HEK293 (cell line): ENCODE measurements at regions not wholly inside any gene's neighbourhood (a gene's known extent, or its start where the extent isn't known, plus 50 kb on each side); places are given as distances from the start of the nearest gene placed in this dataset.

Experiments
- CTCF ChIA-PET: fragments of 350-600 bp; formaldehyde crosslinking; extraction: SDS; loops from one replicate; lab custom pipeline; 2021; ENCODE audit warnings: antibody characterized with exemption; lab: Yijun Ruan, JAX
- POLR2A ChIA-PET: fragments of 300-600 bp; formaldehyde crosslinking; extraction: SDS; loops from one replicate; lab custom pipeline; 2020; ENCODE audit warnings: antibody characterized with exemption, inconsistent platforms; lab: Yijun Ruan, JAX
- H3K27ac ChIP-seq: fragments of 200-500 bp; sonication (Bioruptor generic); 2 replicates; pipeline ENCODE4 v1.5.1; 2014; ENCODE audit warnings: low read depth, low read length, control low read depth, inconsistent platforms; ENCODE audit errors: extremely low read depth
- H3K36me3 ChIP-seq, 2 experiments: fragments of 200-500 bp in 1 of 2; sonication (Bioruptor generic) in 1 of 2; 1 replicate in 1 of 2; 2 replicates in 1 of 2; pipeline ENCODE4 v1.5.1; 2014 to 2017; ENCODE audit warnings: inconsistent platforms in 2 of 2, low read length in 2 of 2; ENCODE audit not compliant: control insufficient read depth in 2 of 2, insufficient read depth in 1 of 2
- H3K4me1 ChIP-seq: fragments of 200-500 bp; sonication (Bioruptor generic); 2 replicates; pipeline ENCODE4 v1.5.1; 2014; ENCODE audit warnings: mild to moderate bottlenecking, low read length, inconsistent platforms; ENCODE audit not compliant: control insufficient read depth, insufficient read depth
- H3K4me3 ChIP-seq: 2 replicates; pipeline ENCODE4 v1.5.1; 2011; ENCODE audit warnings: low read depth, mild to moderate bottlenecking, control low read depth, low read length, moderate library complexity
- H3K9me3 ChIP-seq: fragments of 200-500 bp; sonication (Bioruptor generic); 2 replicates; pipeline ENCODE4 v1.5.1; 2014; ENCODE audit warnings: low read depth, low read length, inconsistent platforms; ENCODE audit not compliant: control insufficient read depth, insufficient read depth
- FEZF1 ChIP-seq: fragments of 450-650 bp; formaldehyde crosslinking; IDR thresholded peaks from 2 replicates; pipeline ENCODE4 v1.5.1; 2016; ENCODE audit warnings: missing biosample characterization, missing genetic modification characterization
- SALL2 ChIP-seq: fragments of 450-650 bp; formaldehyde crosslinking; IDR thresholded peaks from 2 replicates; pipeline ENCODE4 v1.5.0; 2017; ENCODE audit warnings: missing biosample characterization, mild to moderate bottlenecking, missing genetic modification characterization, borderline replicate concordance
- SP3 ChIP-seq: fragments of 450-650 bp; formaldehyde crosslinking; IDR thresholded peaks from 2 replicates; pipeline ENCODE4 v1.5.1; 2016; ENCODE audit warnings: missing biosample characterization, missing genetic modification characterization
- ZNF10 ChIP-seq: fragments of 450-650 bp; formaldehyde crosslinking; IDR thresholded peaks from 2 replicates; pipeline ENCODE4 v1.5.1; 2017; ENCODE audit warnings: missing biosample characterization, missing genetic modification characterization
- ZNF132 ChIP-seq: fragments of 450-650 bp; formaldehyde crosslinking; IDR thresholded peaks from 2 replicates; pipeline ENCODE4 v1.5.1; 2017; ENCODE audit warnings: missing biosample characterization, missing genetic modification characterization, borderline replicate concordance
- ZNF19 ChIP-seq: fragments of 450-650 bp; formaldehyde crosslinking; IDR thresholded peaks from 2 replicates; pipeline ENCODE4; 2016; ENCODE audit warnings: missing biosample characterization, missing genetic modification characterization, low read depth
- ZNF223 ChIP-seq: fragments of 450-650 bp; formaldehyde crosslinking; IDR thresholded peaks from 2 replicates; pipeline ENCODE4 v1.5.1; 2016; ENCODE audit warnings: missing biosample characterization, missing genetic modification characterization
- ZNF274 ChIP-seq, 2 experiments: fragments of 200-500 bp in 1 of 2; fragments of 450-650 bp in 1 of 2; sonication (Bioruptor generic) in 1 of 2; formaldehyde crosslinking in 1 of 2; IDR thresholded peaks; 2 replicates each; pipeline versions ENCODE4 v1.5.1 to v1.6.1; 2014 to 2016; ENCODE audit warnings: borderline replicate concordance in 1 of 2, inconsistent platforms in 1 of 2, low read length in 1 of 2, missing biosample characterization in 1 of 2, missing genetic modification characterization in 1 of 2
- ZNF302 ChIP-seq: fragments of 450-650 bp; formaldehyde crosslinking; IDR thresholded peaks from 2 replicates; pipeline ENCODE4 v1.5.1; 2016; ENCODE audit warnings: missing biosample characterization, missing genetic modification characterization, low read depth
- ZNF335 ChIP-seq: fragments of 450-650 bp; formaldehyde crosslinking; conservative IDR thresholded peaks from 2 replicates; pipeline ENCODE4 v1.5.1; 2016; ENCODE audit warnings: missing biosample characterization, missing genetic modification characterization
- ZNF366 ChIP-seq: fragments of 450-650 bp; formaldehyde crosslinking; conservative IDR thresholded peaks from 2 replicates; pipeline ENCODE4 v1.5.1; 2016; ENCODE audit warnings: missing biosample characterization, missing genetic modification characterization
- ZNF398 ChIP-seq: fragments of 450-650 bp; formaldehyde crosslinking; IDR thresholded peaks from 2 replicates; pipeline ENCODE4 v1.5.1; 2017; ENCODE audit warnings: missing biosample characterization, missing genetic modification characterization
- ZNF600 ChIP-seq: fragments of 450-650 bp; formaldehyde crosslinking; IDR thresholded peaks from 2 replicates; pipeline ENCODE4 v1.5.1; 2016; ENCODE audit warnings: missing biosample characterization, missing genetic modification characterization
- ZNF621 ChIP-seq: fragments of 450-650 bp; formaldehyde crosslinking; IDR thresholded peaks from 2 replicates; pipeline ENCODE4 v1.5.1; 2017; ENCODE audit warnings: missing biosample characterization, missing genetic modification characterization
- ZNF624 ChIP-seq: fragments of 450-650 bp; formaldehyde crosslinking; IDR thresholded peaks from 2 replicates; pipeline ENCODE4 v1.5.1; 2017; ENCODE audit warnings: missing biosample characterization, missing genetic modification characterization
- TF ChIP-seq, protein P1 (sequence below): fragments of 450-650 bp; formaldehyde crosslinking; IDR thresholded peaks from 2 replicates; pipeline ENCODE4 v1.5.1; 2017; ENCODE audit warnings: missing biosample characterization, mild to moderate bottlenecking, missing genetic modification characterization, moderate library complexity
- TF ChIP-seq, protein P2 (sequence below): fragments of 450-650 bp; formaldehyde crosslinking; IDR thresholded peaks from 2 replicates; pipeline ENCODE4 v1.5.1; 2016; ENCODE audit warnings: missing biosample characterization, missing genetic modification characterization
- TF ChIP-seq, protein P3 (sequence below): fragments of 450-650 bp; formaldehyde crosslinking; IDR thresholded peaks from 2 replicates; pipeline ENCODE4 v1.5.1; 2016; ENCODE audit warnings: missing biosample characterization, missing genetic modification characterization, borderline replicate concordance
- TF ChIP-seq, protein P4 (sequence below): fragments of 450-650 bp; formaldehyde crosslinking; IDR thresholded peaks from 2 replicates; pipeline ENCODE4 v1.5.1; 2017; ENCODE audit warnings: missing biosample characterization, missing genetic modification characterization

DNA sequence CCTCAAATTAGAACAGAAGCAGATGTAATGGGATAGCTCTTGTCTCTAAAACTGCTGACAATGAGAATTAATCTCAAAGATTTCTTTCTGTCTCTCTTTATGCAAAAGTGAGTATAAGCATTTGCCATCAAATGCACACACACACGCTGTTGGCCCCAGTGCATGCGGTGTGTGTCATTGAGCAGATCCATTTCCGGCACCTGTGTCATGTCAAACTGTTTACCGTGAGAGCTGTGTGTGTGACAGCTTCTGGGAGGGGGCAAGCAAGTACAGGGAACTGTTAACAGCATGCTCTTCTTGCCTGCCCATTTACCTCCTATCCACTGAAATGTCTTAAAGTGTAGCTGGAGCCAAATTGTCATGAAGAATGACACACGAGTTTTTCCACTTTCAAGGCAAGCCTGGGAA lies 297.9 kb upstream of the FAT4 start:
- no peaks in the 10 kb centered on the region for H3K4me1 ChIP-seq
- ChIA-PET POLR2A (no interaction called here), CTCF (no interaction called here)
- H3K9me3 ChIP-seq: no peaks in the 10 kb centered on the region
- H3K27ac ChIP-seq: no peak overlapping the region
- H3K4me3 ChIP-seq: no peak overlapping the region
- no peaks in the 10 kb centered on the region for H3K36me3 ChIP-seq
- TF ChIP-seq FEZF1 (tag by site-specific recombination) (no peak), ZNF302 (no peak), ZNF223 (no peak), ZNF10 (tag by site-specific recombination) (no peak), ZNF366 (tag by site-specific recombination) (no peak), ZNF621 (tag by site-specific recombination) (no peak)
- TF ChIP-seq, protein P1, sequence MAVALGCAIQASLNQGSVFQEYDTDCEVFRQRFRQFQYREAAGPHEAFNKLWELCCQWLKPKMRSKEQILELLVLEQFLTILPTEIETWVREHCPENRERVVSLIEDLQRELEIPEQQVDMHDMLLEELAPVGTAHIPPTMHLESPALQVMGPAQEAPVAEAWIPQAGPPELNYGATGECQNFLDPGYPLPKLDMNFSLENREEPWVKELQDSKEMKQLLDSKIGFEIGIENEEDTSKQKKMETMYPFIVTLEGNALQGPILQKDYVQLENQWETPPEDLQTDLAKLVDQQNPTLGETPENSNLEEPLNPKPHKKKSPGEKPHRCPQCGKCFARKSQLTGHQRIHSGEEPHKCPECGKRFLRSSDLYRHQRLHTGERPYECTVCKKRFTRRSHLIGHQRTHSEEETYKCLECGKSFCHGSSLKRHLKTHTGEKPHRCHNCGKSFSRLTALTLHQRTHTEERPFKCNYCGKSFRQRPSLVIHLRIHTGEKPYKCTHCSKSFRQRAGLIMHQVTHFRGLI (tag by site-specific recombination): no peak
- TF ChIP-seq, protein P2, sequence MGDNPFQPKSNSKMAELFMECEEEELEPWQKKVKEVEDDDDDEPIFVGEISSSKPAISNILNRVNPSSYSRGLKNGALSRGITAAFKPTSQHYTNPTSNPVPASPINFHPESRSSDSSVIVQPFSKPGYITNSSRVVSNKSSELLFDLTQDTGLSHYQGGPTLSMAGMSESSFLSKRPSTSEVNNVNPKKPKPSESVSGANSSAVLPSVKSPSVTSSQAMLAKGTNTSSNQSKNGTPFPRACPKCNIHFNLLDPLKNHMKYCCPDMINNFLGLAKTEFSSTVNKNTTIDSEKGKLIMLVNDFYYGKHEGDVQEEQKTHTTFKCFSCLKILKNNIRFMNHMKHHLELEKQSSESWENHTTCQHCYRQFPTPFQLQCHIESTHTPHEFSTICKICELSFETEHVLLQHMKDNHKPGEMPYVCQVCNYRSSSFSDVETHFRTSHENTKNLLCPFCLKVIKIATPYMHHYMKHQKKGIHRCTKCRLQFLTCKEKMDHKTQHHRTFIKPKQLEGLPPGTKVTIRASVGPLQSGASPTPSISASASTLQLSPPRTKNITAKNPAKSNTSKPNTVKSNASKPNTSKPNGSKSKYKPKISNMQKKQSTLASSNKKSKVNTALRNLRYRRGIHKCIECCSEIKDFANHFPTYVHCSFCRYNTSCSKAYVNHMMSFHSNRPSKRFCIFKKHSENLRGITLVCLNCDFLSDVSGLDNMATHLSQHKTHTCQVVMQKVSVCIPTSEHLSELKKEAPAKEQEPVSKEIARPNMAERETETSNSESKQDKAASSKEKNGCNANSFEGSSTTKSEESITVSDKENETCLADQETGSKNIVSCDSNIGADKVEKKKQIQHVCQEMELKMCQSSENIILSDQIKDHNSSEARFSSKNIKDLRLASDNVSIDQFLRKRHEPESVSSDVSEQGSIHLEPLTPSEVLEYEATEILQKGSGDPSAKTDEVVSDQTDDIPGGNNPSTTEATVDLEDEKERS (tag by site-specific recombination): no peak
- TF ChIP-seq, protein P3, sequence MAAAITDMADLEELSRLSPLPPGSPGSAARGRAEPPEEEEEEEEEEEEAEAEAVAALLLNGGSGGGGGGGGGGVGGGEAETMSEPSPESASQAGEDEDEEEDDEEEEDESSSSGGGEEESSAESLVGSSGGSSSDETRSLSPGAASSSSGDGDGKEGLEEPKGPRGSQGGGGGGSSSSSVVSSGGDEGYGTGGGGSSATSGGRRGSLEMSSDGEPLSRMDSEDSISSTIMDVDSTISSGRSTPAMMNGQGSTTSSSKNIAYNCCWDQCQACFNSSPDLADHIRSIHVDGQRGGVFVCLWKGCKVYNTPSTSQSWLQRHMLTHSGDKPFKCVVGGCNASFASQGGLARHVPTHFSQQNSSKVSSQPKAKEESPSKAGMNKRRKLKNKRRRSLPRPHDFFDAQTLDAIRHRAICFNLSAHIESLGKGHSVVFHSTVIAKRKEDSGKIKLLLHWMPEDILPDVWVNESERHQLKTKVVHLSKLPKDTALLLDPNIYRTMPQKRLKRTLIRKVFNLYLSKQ (tag by site-specific recombination): no peak
- TF ChIP-seq, protein P4, sequence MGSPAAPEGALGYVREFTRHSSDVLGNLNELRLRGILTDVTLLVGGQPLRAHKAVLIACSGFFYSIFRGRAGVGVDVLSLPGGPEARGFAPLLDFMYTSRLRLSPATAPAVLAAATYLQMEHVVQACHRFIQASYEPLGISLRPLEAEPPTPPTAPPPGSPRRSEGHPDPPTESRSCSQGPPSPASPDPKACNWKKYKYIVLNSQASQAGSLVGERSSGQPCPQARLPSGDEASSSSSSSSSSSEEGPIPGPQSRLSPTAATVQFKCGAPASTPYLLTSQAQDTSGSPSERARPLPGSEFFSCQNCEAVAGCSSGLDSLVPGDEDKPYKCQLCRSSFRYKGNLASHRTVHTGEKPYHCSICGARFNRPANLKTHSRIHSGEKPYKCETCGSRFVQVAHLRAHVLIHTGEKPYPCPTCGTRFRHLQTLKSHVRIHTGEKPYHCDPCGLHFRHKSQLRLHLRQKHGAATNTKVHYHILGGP (tag by site-specific recombination): no peak

DNA sequence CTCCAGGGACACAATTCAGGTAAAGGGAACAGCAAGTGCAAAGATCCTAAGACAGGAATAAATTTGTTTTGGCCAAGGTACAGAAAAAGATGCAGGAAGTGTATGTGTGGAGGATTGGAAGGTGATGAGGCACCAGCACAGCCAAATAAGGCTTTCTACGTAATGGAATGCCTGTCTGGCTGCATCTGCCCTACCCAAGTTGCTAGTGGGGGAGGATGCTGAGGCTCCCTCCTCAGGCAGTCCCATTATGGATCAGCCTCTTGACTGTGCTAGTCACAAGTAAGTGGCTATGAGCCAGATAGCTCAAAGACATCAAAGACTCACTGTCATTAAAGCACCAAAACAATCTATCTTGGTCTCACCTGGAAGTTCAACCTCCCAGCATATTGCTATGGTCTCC lies 300.9 kb upstream of the FAT4 start:
- TF ChIP-seq ZNF335 (no peak), SALL2 (no peak), ZNF132 (no peak), ZNF274 (IDR thresholded peaks at IDR 0.05; ENCODE audit: low read length) (no peak), ZNF274 (tag by site-specific recombination; IDR thresholded peaks at IDR 0.05; ENCODE audit: borderline replicate concordance) (no peak), ZNF223 (no peak), ZNF624 (no peak)
- no peaks in the 10 kb centered on the region for H3K9me3 ChIP-seq
- no peak overlapping the region for H3K4me3 ChIP-seq
- POLR2A ChIA-PET: no interaction called here
- CTCF ChIA-PET: no interaction called here
- H3K27ac ChIP-seq: no peak overlapping the region
- H3K36me3 ChIP-seq: no peaks in the 10 kb centered on the region
- no peaks in the 10 kb centered on the region for H3K4me1 ChIP-seq

DNA sequence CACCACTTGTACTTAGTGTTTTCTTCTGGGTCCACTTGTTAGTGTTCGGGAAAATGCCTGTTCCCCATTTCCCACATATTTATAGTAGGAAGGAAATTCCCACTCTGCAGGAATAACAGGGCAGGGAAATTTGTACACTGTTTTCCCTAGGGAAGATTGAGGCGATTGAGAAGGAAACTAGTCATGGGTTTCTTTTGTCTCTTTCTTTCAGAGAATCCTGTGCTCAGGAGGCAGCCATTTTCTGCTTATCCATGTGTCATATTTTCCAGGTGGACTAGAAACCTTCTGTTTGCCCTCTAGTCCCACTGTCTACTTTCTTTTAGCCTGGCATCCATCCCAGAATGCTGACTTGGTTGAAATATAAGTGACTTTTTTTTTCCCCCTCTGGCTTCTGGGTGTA lies 299.1 kb upstream of the ANKRD50 start:
- CTCF ChIA-PET: interaction anchor here (0.7 kb wide), 1 partner anchor 1332 kb away, joined by 3 read pairs; no protein-coding TSS in a partner anchor
- no peaks in the 10 kb centered on the region for H3K9me3 ChIP-seq
- no peak overlapping the region for H3K4me3 ChIP-seq
- no peak overlapping the region for H3K27ac ChIP-seq
- POLR2A ChIA-PET: no interaction called here
- no peaks in the 10 kb centered on the region for H3K4me1 ChIP-seq
- no peaks in the 10 kb centered on the region for H3K36me3 ChIP-seq
- TF ChIP-seq ZNF600 (tag by site-specific recombination): no peak
- no peak for TF ChIP-seq ZNF398 (tag by site-specific recombination)
- no peak for TF ChIP-seq SP3 (tag by site-specific recombination)
- no peak for TF ChIP-seq ZNF19 (tag by site-specific recombination)
